ENCODE measurements at regions not wholly inside any gene's neighbourhood (a gene's known extent, or its start where the extent isn't known, plus 50 kb on each side); places are given as distances from the start of the nearest gene placed in this dataset.
A peak's percentile ranks its signal among the peaks of the same experiment; 100 is the strongest.

- no peaks in the 10 kb centered on the region for H3K36me3 ChIP-seq
- DNase-seq, result no peak
- H3K4me3 ChIP-seq, result no peak overlapping the region
- H3K4me1 ChIP-seq, result peaks cover 20% of the 10 kb centered on the region
- no peak overlapping the region for H3K27ac ChIP-seq
- no peaks in the 10 kb centered on the region for H3K9me3 ChIP-seq (replicated peaks)
- 0 out of 2 replicates have a peak, but pooled peaks cover 3% of the 10 kb centered on the region for H3K27me3 ChIP-seq
Observed at GRCh38 chr13:99119656-99120055, 81.0 kb upstream of the UBAC2 start.

DNA sequence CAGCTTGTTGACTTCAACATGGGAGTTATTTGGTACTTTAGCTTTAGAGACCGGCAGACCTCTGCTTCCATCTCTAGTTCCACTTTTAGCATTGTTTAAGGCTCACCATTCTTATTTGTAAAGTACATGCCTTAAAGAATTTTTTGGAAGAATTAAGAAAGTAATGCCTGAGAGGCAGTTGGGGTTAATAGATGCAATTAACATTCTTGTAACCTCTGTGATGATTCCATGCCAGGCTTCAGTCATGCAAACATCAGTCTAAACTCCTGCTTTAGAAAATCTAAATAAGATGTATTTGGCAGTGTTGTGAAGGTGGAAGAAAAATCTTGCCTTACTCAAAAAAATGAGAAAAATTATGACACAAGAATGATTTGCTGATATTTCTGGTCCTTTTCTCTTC, 79.9 kb upstream of the UBAC2 start:
- DNase-seq, result no peak
- Histone ChIP-seq H3K27ac (no peak overlapping the region), H3K27me3 (0 out of 2 replicates have a peak, but pooled peaks cover 3% of the 10 kb centered on the region), H3K4me1 (peaks cover 23% of the 10 kb centered on the region), H3K36me3 (no peaks in the 10 kb centered on the region), H3K4me3 (no peak overlapping the region), H3K9me3 (replicated peaks) (no peaks in the 10 kb centered on the region)

DNA sequence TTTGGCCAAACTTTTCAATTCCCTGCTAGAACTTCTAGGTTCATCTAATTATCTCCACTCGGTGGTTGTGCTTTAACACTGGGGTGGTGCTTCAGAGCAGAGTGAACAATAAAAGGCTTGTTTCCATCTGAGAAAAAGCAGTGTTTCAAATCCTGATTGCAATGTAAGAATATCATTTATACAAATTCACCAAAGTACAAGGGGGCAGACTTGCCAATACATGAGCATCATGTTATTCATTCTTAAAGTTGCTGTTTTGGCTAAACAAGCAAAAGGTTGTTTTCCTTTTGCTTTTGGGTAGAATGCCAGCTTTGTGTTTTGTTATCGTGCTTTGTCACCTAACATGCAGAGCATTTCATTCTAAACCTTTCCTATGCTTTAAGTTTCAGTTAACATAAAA, 78.5 kb upstream of the UBAC2 start:
- Histone ChIP-seq H3K4me1 (peaks cover 23% of the 10 kb centered on the region), H3K9me3 (replicated peaks) (no peaks in the 10 kb centered on the region), H3K27ac (no peak overlapping the region), H3K36me3 (no peaks in the 10 kb centered on the region), H3K4me3 (no peak overlapping the region), H3K27me3 (0 out of 2 replicates have a peak, but pooled peaks cover 3% of the 10 kb centered on the region)
- DNase-seq, result no peak

DNA sequence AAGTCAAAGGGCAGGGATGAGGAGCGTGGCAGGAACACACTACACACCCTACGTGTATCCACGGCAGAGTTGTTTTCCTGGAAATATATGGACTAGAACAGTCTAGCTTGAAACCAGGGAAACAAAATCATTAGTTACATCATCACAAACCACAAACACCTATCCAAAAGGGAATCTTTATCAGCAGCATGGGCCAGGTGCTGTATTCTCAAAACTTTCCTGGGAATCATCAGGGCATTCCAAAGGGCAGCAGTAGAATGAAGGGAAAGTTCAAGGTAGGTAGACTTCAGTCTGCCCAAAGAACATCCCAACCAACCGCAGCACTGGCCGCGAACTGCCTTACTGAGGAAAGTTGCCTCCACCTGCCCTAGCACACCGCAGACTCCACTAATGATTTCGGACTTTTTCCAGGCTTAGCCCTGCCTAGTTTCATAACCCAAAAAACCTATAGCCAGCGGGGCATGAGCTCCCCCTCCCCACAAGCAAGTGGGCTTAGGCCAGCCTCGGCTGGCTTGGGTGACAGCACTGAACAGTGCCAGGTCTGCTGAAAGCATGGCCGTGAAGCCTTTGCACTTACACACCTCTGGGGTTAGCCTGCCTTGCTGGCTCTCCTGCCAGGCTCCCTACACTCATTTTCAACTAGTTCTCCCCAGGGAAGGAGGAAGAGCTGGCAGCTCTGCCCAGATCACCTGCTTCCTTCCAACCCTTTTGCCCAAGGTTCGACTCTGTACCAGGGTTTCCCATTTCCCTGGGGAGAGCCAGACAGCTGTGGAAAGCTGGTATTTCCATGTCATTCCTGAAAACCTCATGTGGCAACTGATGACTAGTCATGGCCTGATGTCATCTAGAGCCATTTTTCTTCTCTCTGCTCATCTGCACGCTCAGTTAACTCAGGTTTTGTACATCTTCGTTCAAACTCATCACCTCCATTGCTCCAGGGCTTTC, 77.3 kb upstream of the UBAC2 start:
- H3K27me3 ChIP-seq, result 0 out of 2 replicates have a peak, but pooled peaks cover 3% of the 10 kb centered on the region
- H3K27ac ChIP-seq, result peak overlapping the region; percentile 66
- H3K4me3 ChIP-seq, result no peak overlapping the region
- H3K4me1 ChIP-seq, result peaks cover 23% of the 10 kb centered on the region
- H3K9me3 ChIP-seq (replicated peaks), result no peaks in the 10 kb centered on the region
- no peaks in the 10 kb centered on the region for H3K36me3 ChIP-seq
- DNase-seq, result peak; percentile 59 to 64

GRCh38 chr13:99124046-99124400, 76.6 kb upstream of the UBAC2 start:
- no peak overlapping the region for H3K4me3 ChIP-seq
- peak overlapping the region; percentile 66 for H3K27ac ChIP-seq
- H3K4me1 ChIP-seq, result peaks cover 23% of the 10 kb centered on the region
- H3K36me3 ChIP-seq, result no peaks in the 10 kb centered on the region
- no peaks in the 10 kb centered on the region for H3K9me3 ChIP-seq (replicated peaks)
- DNase-seq, result no peak
- 0 out of 2 replicates have a peak, but pooled peaks cover 3% of the 10 kb centered on the region for H3K27me3 ChIP-seq

DNA sequence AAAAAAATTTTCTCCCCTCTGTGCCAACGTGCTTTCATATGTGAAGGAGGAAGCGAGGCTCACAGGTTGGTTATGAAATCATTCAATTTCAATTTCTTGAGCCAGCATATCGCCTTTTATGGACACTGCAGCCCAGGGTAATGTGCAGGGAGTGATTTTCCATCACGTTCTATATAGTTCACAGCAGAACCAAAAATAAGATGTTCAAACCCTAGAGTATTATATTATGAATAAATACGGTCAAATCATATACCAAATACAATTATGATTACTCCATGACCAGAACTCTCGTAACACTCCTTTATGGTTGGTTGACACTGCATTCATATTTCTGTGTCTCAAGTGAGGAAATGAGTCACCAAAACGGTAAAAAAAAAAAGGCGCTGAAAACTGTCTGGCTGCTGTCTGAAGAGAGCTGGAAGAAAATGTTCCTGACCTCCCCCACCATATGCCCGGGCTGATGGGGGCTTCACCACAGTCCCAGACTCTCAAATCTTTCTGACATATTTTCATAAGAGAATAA, 75.8 kb upstream of the UBAC2 start:
- Histone ChIP-seq H3K36me3 (no peaks in the 10 kb centered on the region), H3K27ac (peak overlapping the region; percentile 66), H3K4me3 (no peak overlapping the region), H3K4me1 (peaks cover 23% of the 10 kb centered on the region), H3K9me3 (replicated peaks) (no peaks in the 10 kb centered on the region), H3K27me3 (0 out of 2 replicates have a peak, but pooled peaks cover 3% of the 10 kb centered on the region)
- DNase-seq, result peak in 1 of 2 experiments; percentile 16

GRCh38 chr13:99125326-99125915, 75.2 kb upstream of the UBAC2 start:
- H3K9me3 ChIP-seq (replicated peaks), result no peaks in the 10 kb centered on the region
- no peak for DNase-seq
- peaks cover 23% of the 10 kb centered on the region for H3K4me1 ChIP-seq
- no peak overlapping the region; the same call in 1 of the 2 replicates for H3K27ac ChIP-seq
- H3K27me3 ChIP-seq, result 0 out of 2 replicates have a peak, but pooled peaks cover 3% of the 10 kb centered on the region
- H3K4me3 ChIP-seq, result no peak overlapping the region
- H3K36me3 ChIP-seq, result no peaks in the 10 kb centered on the region

DNA sequence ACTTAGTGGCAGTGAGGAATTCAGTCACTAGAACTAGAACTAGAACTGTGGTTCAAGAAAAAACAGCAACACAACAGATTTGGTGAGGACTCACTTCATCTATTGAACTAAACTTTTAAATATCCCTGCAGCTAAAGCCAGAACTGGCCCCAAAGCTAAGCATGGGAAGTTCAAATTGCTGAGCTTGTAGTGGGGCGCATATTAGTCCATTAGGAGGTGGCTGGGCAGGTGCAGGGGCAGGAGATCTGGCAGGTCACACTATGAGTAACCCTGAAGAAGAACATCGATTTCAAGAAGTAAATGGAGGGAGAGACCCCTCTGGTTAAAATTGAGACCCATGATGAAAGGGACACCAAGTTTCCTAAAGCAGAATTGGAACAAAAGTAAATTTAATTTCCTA, 73.8 kb upstream of the UBAC2 start:
- no peak overlapping the region for H3K27ac ChIP-seq
- no peaks in the 10 kb centered on the region for H3K27me3 ChIP-seq
- no peak overlapping the region for H3K4me3 ChIP-seq
- no peak for DNase-seq
- H3K9me3 ChIP-seq (replicated peaks), result no peaks in the 10 kb centered on the region
- H3K36me3 ChIP-seq, result no peaks in the 10 kb centered on the region
- H3K4me1 ChIP-seq, result peaks cover 23% of the 10 kb centered on the region

- no peak for DNase-seq
- no peaks in the 10 kb centered on the region for H3K36me3 ChIP-seq
- H3K4me3 ChIP-seq, result no peak overlapping the region
- no peaks in the 10 kb centered on the region for H3K27me3 ChIP-seq
- H3K4me1 ChIP-seq, result peaks cover 8% of the 10 kb centered on the region
- no peak overlapping the region for H3K27ac ChIP-seq
- no peaks in the 10 kb centered on the region for H3K9me3 ChIP-seq (replicated peaks)
Observed at GRCh38 chr13:99129050-99129449, 71.6 kb upstream of the UBAC2 start.

- Histone ChIP-seq H3K36me3 (no peaks in the 10 kb centered on the region), H3K27ac (no peak overlapping the region), H3K9me3 (replicated peaks) (no peaks in the 10 kb centered on the region), H3K4me1 (no peaks in the 10 kb centered on the region; the same call in 1 of the 2 replicates), H3K27me3 (no peaks in the 10 kb centered on the region), H3K4me3 (no peak overlapping the region)
- no peak for DNase-seq
Observed at GRCh38 chr13:99129951-99130350, 70.7 kb upstream of the UBAC2 start.

DNA sequence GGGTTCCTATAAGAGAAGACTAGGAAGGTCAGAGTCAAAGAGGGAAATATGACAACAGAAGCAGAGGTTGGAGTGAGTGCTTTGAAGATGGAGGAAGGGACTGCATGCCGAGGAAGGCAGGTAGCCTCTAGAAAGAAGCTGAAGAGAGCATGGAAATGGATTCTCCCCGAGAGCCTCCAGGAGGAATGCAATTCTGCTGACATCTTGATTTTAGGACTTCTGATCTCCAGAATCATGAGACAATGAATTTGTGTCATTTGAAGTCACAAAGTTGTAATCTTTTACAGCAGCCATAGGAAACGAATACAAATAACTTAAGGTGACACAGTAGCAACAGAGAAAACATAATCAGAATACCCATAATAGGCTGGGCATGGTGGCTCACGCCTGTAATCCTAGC, 69.2 kb upstream of the UBAC2 start:
- H3K36me3 ChIP-seq, result no peaks in the 10 kb centered on the region
- no peaks in the 10 kb centered on the region for H3K27me3 ChIP-seq
- H3K4me1 ChIP-seq, result no peaks in the 10 kb centered on the region
- DNase-seq, result no peak
- no peaks in the 10 kb centered on the region for H3K9me3 ChIP-seq (replicated peaks)
- H3K4me3 ChIP-seq, result no peak overlapping the region
- no peak overlapping the region for H3K27ac ChIP-seq

DNA sequence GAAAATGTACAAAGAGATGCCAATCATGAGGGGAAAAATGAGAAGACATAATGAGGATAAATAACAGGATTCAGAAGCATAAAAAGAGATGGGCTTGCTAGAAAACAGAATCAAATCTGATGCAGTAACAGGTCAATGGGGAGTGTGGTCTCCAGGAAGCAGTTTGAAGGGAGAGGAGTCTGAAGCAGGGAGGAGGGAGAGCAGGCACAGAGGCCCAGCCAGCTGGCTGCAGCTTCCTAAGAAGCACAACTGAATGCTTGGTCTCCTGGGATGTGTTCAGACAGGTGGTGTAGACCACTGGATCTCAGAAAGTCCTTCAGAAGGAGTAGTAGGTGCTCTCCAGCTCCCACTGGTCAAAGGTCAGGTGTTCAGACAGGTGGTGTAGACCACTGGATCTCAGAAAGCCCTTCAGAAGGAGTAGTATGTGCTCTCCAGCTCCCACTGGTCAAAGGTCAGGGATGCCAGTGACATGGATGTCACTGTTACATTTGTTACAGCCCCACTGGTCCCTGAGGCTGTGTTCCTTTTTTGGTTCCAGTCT, 68.3 kb upstream of the UBAC2 start:
- Histone ChIP-seq H3K4me1 (no peaks in the 10 kb centered on the region), H3K27ac (no peak overlapping the region), H3K9me3 (replicated peaks) (no peaks in the 10 kb centered on the region), H3K36me3 (no peaks in the 10 kb centered on the region), H3K4me3 (no peak overlapping the region), H3K27me3 (no peaks in the 10 kb centered on the region)
- DNase-seq, result peak in 1 of 2 experiments; percentile 33

DNA sequence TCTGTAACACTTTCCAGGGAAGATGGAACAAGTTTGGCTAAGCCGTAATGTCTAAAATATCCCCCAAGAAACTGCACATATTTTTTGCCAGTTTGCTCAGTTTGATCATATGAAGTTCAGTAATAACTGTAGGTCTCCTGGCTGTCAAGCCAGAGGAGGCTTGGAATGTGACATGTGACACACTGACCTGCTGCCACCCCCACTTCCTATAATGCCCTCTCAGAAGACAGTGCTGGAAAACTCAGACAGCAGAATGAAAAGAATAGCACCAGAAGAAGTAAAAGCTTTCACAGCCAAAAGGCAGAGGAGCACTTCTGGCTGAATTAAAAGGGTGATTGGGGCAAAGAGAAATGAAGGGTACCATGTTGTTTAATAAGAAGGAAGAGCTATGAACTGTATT, 67.4 kb upstream of the UBAC2 start:
- no peak for DNase-seq

DNA sequence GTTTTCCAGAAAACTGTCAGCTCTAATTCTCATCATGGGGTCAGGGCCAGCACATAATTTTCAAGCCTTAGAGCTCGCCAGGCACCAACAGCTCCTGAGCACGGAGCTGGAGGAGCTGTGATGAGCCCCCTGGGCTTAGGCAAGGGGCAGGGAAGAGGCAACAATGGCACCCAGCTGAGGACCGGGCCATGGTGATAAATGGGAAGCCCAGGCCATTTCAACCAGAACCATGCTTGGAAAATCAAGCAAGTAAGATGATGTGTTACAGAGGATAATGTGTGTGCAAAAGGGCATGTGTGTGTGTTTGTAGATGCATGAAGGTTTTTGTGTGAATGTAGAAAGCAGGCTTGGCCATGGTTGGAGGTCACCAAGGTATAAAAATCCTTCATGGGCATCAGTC, 66.8 kb upstream of the UBAC2 start:
- no peak overlapping the region for H3K27ac ChIP-seq
- no peaks in the 10 kb centered on the region for H3K27me3 ChIP-seq
- H3K4me1 ChIP-seq, result no peaks in the 10 kb centered on the region
- H3K36me3 ChIP-seq, result no peaks in the 10 kb centered on the region
- H3K9me3 ChIP-seq (replicated peaks), result no peaks in the 10 kb centered on the region
- DNase-seq, result no peak
- no peak overlapping the region for H3K4me3 ChIP-seq

More for the DNA sequence above, 67.4 kb upstream of the UBAC2 start:
- Histone ChIP-seq H3K4me3 (no peak overlapping the region), H3K9me3 (replicated peaks) (no peaks in the 10 kb centered on the region), H3K27me3 (no peaks in the 10 kb centered on the region), H3K36me3 (no peaks in the 10 kb centered on the region), H3K4me1 (no peaks in the 10 kb centered on the region), H3K27ac (no peak overlapping the region)

DNA sequence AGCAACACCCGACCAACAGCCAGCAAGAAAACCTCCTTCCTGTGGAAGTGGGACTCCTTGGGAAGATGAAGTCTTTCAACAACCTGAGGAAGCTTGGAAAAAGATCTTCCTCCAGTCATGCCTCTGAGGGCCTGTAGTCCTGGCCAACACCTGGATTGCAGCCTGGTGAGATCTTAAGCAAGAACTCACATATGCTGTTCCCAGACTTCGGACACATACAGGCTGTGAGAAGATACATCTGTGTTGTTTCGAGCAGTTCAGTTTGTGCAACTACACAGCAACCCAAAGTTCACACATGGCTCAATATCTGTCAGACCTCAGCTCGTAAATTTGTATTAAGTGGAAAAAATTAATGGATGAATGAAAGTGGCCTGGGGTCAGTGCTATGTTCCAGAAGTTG, 65.1 kb upstream of the UBAC2 start:
- Histone ChIP-seq H3K4me3 (no peak overlapping the region), H3K27ac (no peak overlapping the region), H3K36me3 (no peaks in the 10 kb centered on the region), H3K9me3 (replicated peaks) (no peaks in the 10 kb centered on the region), H3K4me1 (no peaks in the 10 kb centered on the region), H3K27me3 (no peaks in the 10 kb centered on the region)
- no peak for DNase-seq
